GM21825 (cell line): ENCODE measurements at regions not wholly inside any gene's neighbourhood (a gene's known extent, or its start where the extent isn't known, plus 50 kb on each side); places are given as distances from the start of the nearest gene placed in this dataset.
"Not testable (repeated sequence)": the region's sequence is repeated elsewhere in the genome, so short reads cannot be mapped to it uniquely, and the experiment has no call there.

Experiments used
- ATAC-seq: cut with Tn5 transposase; IDR thresholded peaks from one replicate; pipeline ENCODE4 v1.9.1; 2021; ENCODE audit warnings: mild to moderate bottlenecking, moderate library complexity; ENCODE audit not compliant: unreplicated experiment

GRCh38 chr9:89853931-89854330, 249.1 kb downstream of the GADD45G start:
- no peak for ATAC-seq

DNA sequence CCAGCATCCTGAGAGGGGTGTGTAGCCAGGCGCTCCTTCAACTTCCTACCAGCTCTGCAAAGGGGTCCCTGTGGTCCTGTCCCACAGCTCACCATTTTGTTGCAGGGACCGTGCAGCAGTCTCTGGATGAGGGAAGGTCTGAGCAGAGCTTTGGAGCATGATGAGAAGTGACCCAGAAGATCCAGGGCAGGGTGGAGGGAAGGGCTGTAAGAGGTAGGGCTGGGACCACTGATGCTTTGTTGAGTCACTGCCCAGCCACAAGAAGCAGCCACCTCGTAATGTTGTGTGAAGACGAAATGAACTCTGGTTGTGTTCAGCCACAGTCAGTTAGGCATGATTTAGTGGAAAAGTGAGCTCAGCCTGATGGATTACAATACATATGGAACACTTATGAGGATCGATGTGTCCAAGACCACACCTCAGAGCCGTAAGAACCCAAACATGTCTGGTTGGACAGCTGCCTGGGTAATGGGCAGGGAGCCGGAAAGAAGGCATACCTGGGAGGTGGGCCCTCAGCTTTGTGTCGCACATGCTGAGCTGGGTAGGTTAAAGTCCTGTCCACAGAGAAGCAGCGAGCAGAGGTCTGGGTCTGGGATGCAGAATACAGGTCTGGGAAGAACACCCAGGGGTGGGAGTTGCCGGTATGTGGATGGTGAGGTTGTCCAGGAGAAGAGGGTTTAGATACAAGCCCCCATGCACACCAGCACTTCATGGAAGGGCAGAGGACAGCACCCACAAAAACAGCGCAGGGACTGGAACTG, 250.1 kb downstream of the GADD45G start:
- ATAC-seq: no peak

DNA sequence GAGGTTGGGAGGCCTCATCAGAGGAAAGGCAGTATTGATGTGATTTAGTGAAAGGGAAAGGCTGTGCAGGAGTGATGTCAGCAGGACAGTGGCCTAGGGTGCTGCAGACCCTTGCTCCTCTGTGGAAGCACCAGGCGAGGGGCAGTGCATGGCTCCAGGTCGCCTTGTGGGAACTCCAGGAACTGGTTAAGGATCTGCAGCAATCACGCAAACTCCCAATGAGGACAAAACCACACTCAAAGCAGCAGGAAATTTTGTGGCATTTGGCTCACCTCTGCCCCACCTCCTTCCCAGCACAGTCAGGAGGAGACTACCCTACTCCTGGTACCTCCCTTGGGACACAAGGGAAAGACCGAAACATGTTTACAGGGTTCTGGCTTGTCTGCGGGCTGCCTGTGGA, 251.5 kb downstream of the GADD45G start:
- not testable (repeated sequence) for ATAC-seq

- not testable (repeated sequence) for ATAC-seq
Measured at GRCh38 chr9:89856950-89857349, 252.1 kb downstream of the GADD45G start.

GRCh38 chr9:89859842-89860241, 255.0 kb downstream of the GADD45G start:
- ATAC-seq: not testable (repeated sequence)

- not testable (repeated sequence) for ATAC-seq
Measured at GRCh38 chr9:89861371-89861770, 256.6 kb downstream of the GADD45G start.

GRCh38 chr9:89862316-89862715, 257.5 kb downstream of the GADD45G start:
- no peak for ATAC-seq

DNA sequence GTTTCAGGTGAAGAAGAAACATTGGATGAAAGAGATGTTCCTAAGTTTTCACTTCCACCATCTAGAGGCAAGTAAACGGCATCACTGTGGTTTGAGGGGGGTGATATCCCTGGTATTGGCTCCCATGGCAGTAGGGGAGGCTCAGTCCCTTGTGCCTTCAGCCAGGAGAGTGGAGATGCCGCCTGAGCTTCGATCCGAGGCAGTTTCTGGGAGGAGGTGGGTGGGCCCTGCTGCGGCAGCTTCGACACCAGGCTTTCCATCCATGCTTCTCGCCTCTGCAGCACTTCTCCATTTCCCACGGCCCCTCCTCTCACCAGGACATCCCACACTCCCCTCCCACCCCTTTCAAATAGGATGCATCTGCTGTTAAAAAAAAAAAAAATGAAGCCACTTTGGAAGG, 258.3 kb downstream of the GADD45G start:
- ATAC-seq: no peak

DNA sequence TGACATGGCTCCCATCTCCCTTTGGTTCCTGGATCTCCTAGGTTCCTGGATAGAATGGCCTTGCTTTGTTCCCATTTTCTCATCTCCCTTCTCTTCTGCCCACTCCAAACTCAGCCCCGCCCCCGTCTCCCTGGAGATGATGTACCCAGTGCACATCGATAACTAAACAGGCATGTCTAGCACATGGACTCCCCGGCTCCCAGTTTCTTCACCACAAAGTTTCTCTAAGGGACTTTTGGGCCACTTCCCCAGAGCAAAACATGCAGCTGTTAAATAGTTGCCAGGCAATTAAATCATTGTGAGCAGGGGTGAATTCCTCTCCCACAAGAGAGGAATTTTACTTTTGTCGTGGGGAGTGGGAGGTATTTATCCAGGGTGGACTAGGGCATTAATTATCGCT, 259.0 kb downstream of the GADD45G start:
- no peak for ATAC-seq

DNA sequence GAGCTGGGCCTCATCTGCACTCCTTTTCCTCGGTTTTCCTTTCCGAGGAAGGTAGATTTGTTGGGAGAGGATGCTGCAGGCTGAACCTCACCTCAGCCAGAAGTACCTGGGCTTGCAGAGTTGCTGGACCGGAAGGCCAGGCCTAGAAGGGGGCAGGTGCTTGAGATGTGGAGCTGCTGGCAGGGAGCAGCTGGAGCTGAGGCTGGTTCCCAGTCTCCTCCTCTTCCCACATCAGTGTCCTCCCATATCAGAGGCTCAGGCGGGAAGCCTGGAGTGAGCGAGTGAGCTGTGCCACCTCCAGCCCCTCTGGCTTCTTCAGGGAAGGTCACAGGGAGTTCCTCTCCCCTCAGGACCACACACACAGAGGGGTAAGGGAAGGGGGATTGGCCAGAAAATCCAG, 259.4 kb downstream of the GADD45G start:
- ATAC-seq: no peak

DNA sequence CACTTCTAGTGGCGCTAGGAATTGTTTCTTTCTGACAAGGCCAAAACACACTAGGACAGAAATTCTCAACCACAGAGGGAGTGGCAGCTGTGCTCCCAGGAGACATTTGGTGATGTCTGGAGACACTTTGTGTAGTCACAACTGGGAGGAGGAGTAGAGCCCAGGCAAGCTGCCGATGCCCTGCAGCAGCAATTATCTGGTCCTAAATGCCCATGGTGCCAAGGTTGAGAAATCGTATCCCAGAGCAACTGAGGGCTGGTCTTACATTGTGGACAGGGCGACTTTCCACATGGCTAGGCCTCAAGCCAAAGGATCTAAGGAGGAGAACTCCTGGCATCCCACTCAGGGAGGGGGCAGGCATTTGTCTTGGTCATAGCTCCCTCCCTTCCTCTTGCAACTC, 259.9 kb downstream of the GADD45G start:
- ATAC-seq: no peak

- no peak for ATAC-seq
Measured at GRCh38 chr9:89865357-89865756, 260.5 kb downstream of the GADD45G start.

DNA sequence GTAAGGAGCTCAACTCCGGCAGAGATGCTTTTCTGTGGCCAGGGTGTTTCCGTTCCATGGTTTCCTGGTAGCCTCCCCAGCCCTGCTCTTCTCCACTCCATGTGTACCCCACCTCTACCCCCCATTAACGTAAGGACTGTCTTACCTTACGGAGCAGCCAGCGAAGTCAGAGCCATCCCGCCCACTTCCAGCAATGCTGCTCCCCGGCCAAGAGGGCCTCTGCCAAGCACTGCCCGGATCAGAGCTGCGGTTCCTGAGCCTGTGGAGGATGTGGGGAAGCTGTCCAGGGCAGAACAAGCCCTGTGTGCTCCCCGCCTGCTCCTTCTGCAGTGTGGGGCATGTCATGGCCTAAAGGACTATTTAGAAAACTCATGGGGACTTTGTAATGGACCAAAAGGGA, 261.2 kb downstream of the GADD45G start:
- ATAC-seq: no peak

DNA sequence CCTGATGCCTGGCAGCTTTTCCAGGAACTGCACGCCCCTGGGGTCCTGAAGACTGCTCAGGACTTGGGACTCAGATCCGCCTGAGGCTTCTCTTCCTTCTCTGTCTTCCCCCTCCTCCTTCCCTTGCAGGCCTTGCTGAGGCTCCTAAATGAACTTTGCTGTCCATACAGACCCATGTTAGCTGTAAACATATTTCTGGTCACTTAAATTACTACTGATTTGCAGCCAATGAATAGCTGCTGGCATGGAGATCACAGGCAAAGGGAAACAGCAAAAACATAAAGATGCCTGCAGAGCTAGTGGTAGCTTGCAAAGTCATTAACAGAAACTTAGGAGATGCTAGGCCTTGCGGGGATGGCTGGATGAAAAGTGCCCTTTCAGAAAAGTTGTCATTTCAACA, 261.9 kb downstream of the GADD45G start:
- no peak for ATAC-seq

- ATAC-seq: no peak
Measured at GRCh38 chr9:89868100-89868499, 263.3 kb downstream of the GADD45G start.

DNA sequence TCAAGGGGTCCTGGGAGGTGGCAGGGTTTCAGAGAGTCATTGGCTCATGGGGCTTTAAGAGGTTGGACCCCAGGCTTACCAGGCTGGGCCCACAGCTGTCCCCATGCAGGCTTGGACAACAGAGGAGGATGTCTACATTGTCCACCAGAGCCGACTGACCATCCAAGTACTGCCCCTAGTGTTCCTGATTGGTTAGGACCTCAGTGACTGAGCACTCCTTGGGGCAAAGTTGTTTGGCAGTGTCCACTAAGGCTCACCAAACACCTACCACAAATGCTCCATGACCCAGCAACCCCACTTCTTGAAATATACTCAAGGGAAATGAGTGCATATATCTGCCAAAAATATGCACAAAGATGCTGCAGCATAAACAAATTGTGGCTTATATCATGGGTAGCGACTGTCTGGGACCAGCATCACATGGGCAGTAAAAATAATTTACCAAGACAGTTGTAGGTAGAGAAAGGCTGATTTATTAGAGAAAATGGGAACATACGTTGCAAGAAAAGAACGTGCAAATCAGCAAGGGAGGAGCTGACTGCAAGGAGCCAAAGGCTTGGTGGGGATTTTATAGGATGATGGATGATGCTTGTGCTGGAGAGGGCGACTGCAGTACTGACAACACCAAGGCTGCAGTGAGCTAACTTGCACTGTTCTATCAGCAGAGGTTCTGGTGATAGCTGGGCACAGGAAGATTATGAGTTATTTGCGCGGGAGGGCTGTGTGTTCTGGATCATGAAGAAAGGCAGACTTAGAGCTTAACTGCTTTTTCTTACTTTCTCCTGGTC, 265.2 kb downstream of the GADD45G start:
- ATAC-seq: no peak

DNA sequence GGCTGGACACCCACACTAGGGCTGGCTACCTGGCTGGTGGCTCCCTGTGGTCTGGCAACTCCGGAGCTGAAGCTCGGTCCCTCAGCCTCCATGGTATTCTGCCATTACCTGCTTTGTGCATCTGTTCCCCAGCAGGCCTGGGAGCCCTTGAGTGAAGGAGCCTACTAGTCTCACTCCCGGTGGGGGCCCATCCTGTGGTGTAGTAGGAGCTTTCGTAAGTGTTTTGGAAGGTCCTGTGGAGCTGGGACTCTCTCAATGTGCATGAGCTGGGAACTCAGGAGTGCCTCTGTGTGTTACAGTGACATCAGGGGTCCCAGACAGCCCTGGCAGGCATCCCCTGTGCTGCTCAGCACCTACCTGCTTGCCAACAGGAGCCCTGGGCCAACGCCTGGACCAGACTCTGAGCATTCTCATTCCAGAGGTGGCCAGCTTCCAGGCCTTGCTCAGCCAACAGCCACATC, 267.1 kb downstream of the GADD45G start:
- no peak for ATAC-seq

GRCh38 chr9:89872426-89872912, 267.7 kb downstream of the GADD45G start:
- no peak for ATAC-seq

- ATAC-seq: no peak
Measured at GRCh38 chr9:89872913-89873707, 268.3 kb downstream of the GADD45G start.

GRCh38 chr9:89873801-89874200, 269.0 kb downstream of the GADD45G start:
- no peak for ATAC-seq
